K562 (cell line): ENCODE measurements at regions not wholly inside any gene's neighbourhood (a gene's known extent, or its start where the extent isn't known, plus 50 kb on each side); places are given as distances from the start of the nearest gene placed in this dataset.

ENCODE experiments used
- ATAC-seq: fragments of 200-7000 bp; cut with Tn5 transposase; 3 replicates; pipeline ENCODE4 v1.9.1; 2020; ENCODE audit warnings: moderate library complexity
- BruUV-seq: library from RNA; stranded (reverse); fragments of 400-500 nt; replicated peaks from 2 replicates; lab custom pipeline; 2021; lab: Mats Ljungman, UMichigan
- CTCF ChIA-PET: fragments of 300-600 bp; formaldehyde crosslinking; extraction: SDS; loops from one replicate; lab custom pipeline; 2021; ENCODE audit warnings: low intra/inter-chr PET ratio; lab: Yijun Ruan, JAX
- POLR2A ChIA-PET: fragments of 300-600, 350-650 bp; sonication (Branson Sonifier 250); formaldehyde crosslinking; extraction: SDS; loops from one replicate; lab custom pipeline; 2021; ENCODE audit warnings: antibody characterized with exemption, inconsistent platforms; lab: Yijun Ruan, JAX
- DNase-seq, 4 experiments: peaks; one replicate each; pipeline versions ENCODE4 v3.0.0 to v3.0.0-alpha.2; 2011 to 2018; ENCODE audit warnings: low spot score in 3 of 4, mixed read lengths in 3 of 4; ENCODE audit errors: extremely low read depth in 1 of 4
- FAIRE-seq: peaks from 2 replicates; lab custom pipeline; 2011; peaks lifted over from hg19 to GRCh38; lab: Jason Lieb, UNC
- H2AFZ ChIP-seq: 2 replicates; pipeline ENCODE4 v1.6.0; 2011; ENCODE audit warnings: low read depth, low read length, control low read depth, inconsistent platforms
- H3K27ac ChIP-seq: fragments of 200-600 bp; 3 replicates; pipeline ENCODE4 v1.8.0; 2011; ENCODE audit warnings: low read depth, mild to moderate bottlenecking, control low read depth, inconsistent platforms, low read length, moderate library complexity, mixed read lengths; ENCODE audit errors: extremely low read depth
- H3K27me3 ChIP-seq, 2 experiments: fragments of 300-600 bp in 1 of 2; 2 replicates in 1 of 2; 3 replicates in 1 of 2; pipeline versions ENCODE4 v1.6.0 to v1.8.0; 2011; ENCODE audit warnings: inconsistent platforms in 2 of 2, low read length in 2 of 2, mild to moderate bottlenecking in 1 of 2, mixed read lengths in 1 of 2, moderate library complexity in 1 of 2; ENCODE audit not compliant: control insufficient read depth in 2 of 2, insufficient read depth in 2 of 2
- H3K36me3 ChIP-seq: fragments of 300-600 bp; 3 replicates; pipeline ENCODE4 v1.8.0; 2011; ENCODE audit warnings: mild to moderate bottlenecking, low read length, inconsistent platforms; ENCODE audit not compliant: control insufficient read depth, insufficient read depth
- H3K4me1 ChIP-seq, 2 experiments: fragments of 200-600 bp in 1 of 2; replicated peaks in 1 of 2; 2 replicates in 1 of 2; 3 replicates in 1 of 2; pipeline versions ENCODE4 v1.5.1 to v1.8.0; 2011; ENCODE audit warnings: inconsistent platforms in 2 of 2, low read length in 2 of 2, mild to moderate bottlenecking in 1 of 2, mixed read lengths in 1 of 2, moderate library complexity in 1 of 2; ENCODE audit not compliant: control insufficient read depth in 2 of 2, insufficient read depth in 2 of 2
- H3K4me2 ChIP-seq: 2 replicates; pipeline ENCODE4 v1.6.1; 2011; ENCODE audit warnings: low read length, control low read depth, inconsistent platforms, mixed read lengths; ENCODE audit not compliant: insufficient read depth
- H3K4me3 ChIP-seq: fragments of 200-600 bp; sonication (generic), shearing (Covaris generic); 2 replicates; pipeline ENCODE4 v1.5.1; 2016; ENCODE audit warnings: control low read depth, inconsistent platforms
- H3K79me2 ChIP-seq: fragments of 200-600 bp; 3 replicates; pipeline ENCODE4 v1.8.0; 2011; ENCODE audit warnings: low read length, inconsistent platforms; ENCODE audit not compliant: control insufficient read depth, insufficient read depth
- H3K9ac ChIP-seq, 2 experiments: 2 replicates each; pipeline versions ENCODE4 v1.6.0 to v1.6.1; 2011; ENCODE audit warnings: low read depth in 2 of 2, low read length in 2 of 2, control low read depth in 1 of 2, inconsistent platforms in 1 of 2, mild to moderate bottlenecking in 1 of 2, mixed read lengths in 1 of 2; ENCODE audit not compliant: insufficient read depth in 1 of 2
- H3K9me1 ChIP-seq: one replicate; pipeline ENCODE4 v1.6.0; 2011; ENCODE audit warnings: inconsistent platforms, mild to moderate bottlenecking, low read length, moderate library complexity; ENCODE audit not compliant: control insufficient read depth, insufficient read depth
- H3K9me3 ChIP-seq: replicated peaks from 2 replicates; pipeline ENCODE4 v1.5.1; 2011; ENCODE audit warnings: low read depth, low read length, inconsistent platforms; ENCODE audit not compliant: control insufficient read depth, insufficient read depth
- H4K20me1 ChIP-seq: replicated peaks from 2 replicates; pipeline ENCODE4 v1.6.1; 2011; ENCODE audit warnings: low read length, inconsistent platforms, mixed read lengths; ENCODE audit not compliant: control insufficient read depth, insufficient read depth
- CTCF ChIP-seq, 3 experiments: IDR thresholded peaks in 2 of 3; conservative IDR thresholded peaks in 1 of 3; 2 replicates each; pipeline ENCODE4 v1.5.1; 2011 to 2012; ENCODE audit warnings: low read length in 3 of 3, mild to moderate bottlenecking in 3 of 3, control low read depth in 2 of 3, improper control_type of control experiment in 1 of 3, inconsistent platforms in 1 of 3, low read depth in 1 of 3, mixed read lengths in 1 of 3, moderate library complexity in 1 of 3; ENCODE audit not compliant: insufficient read depth in 2 of 3
- NCOA6 ChIP-seq: fragments of 450-650 bp; IDR thresholded peaks from 2 replicates; pipeline ENCODE4 v1.6.1; 2017; ENCODE audit warnings: mild to moderate bottlenecking
- TCF7L2 ChIP-seq: fragments of 150-350 bp; IDR thresholded peaks from 2 replicates; pipeline ENCODE4 v1.6.1; 2016; ENCODE audit warnings: low read depth, mild to moderate bottlenecking, low read length, moderate library complexity
- ZNF592 ChIP-seq: fragments of 450-650 bp; IDR thresholded peaks from 2 replicates; pipeline ENCODE4 v1.6.1; 2017; ENCODE audit warnings: antibody characterized with exemption, mild to moderate bottlenecking
- ZNF830 ChIP-seq: fragments of 250-450 bp; sonication (Bioruptor Pico); IDR thresholded peaks from 2 replicates; pipeline ENCODE4 v1.5.0; 2021; ENCODE audit warnings: mild to moderate bottlenecking
- WGBS: fragments of 100-300 bp; shearing (Covaris generic); methylation state at CpG from one replicate; pipeline ENCODE4 v1.1.6; 2016; ENCODE audit warnings: low coverage, mixed read lengths; ENCODE audit not compliant: insufficient coverage; ENCODE audit errors: missing lambda C conversion rate; 5-methylcytosine and 5-hydroxymethylcytosine counted together
- in situ Hi-C: fragments of 300-500 bp; cut with MboI; formaldehyde crosslinking; loops from 4 replicates; pipeline ENCODE4 v1.15.0; 2018; ENCODE audit warnings: inconsistent platforms, mixed read lengths
- intact Hi-C: fragments of 100-400 bp; cut with micrococcal nuclease; formaldehyde crosslinking; loops from 2 replicates; pipeline ENCODE4 v1.14.2; 2022

GRCh38 chr3:30486368-30486767, 120.0 kb upstream of the TGFBR2 start:
- no peak for FAIRE-seq
- in situ Hi-C loops (no loop called here), intact Hi-C loops (no loop called here)
- ChIA-PET CTCF (no interaction called here), POLR2A (no interaction called here)
- H4K20me1 ChIP-seq: no peaks in the 10 kb centered on the region
- no peaks in the 10 kb centered on the region for H3K79me2 ChIP-seq
- no peak for ATAC-seq
- no peaks in the 10 kb centered on the region; the same call in 1 of the 2 replicates for H3K9me3 ChIP-seq
- BruUV-seq: no TSS peak
- 0% methylated on average over 2 of the region's 2 CpGs for WGBS
- no peak overlapping the region for H3K27ac ChIP-seq
- H3K9ac ChIP-seq: no peak overlapping the region
- no peak for TF ChIP-seq TCF7L2
- TF ChIP-seq ZNF830 (CRISPR knock-in tag): no peak
- no peak for TF ChIP-seq ZNF592
- no peak for TF ChIP-seq CTCF (IDR thresholded peaks at IDR 0.05 in 2 of 3, conservative IDR thresholded peaks at IDR 0.05 in 1 of 3; ENCODE audit: insufficient read depth in 2 of 3, low read depth in 1 of 3, low read length in 3 of 3)
- TF ChIP-seq NCOA6: no peak
- no peak overlapping the region for H2AFZ ChIP-seq
- no peaks in the 10 kb centered on the region for H3K9me1 ChIP-seq
- no peaks in the 10 kb centered on the region for H3K4me1 ChIP-seq
- H3K36me3 ChIP-seq: no peaks in the 10 kb centered on the region
- no peak overlapping the region for H3K4me3 ChIP-seq
- H3K27me3 ChIP-seq: no peaks in the 10 kb centered on the region
- no peak overlapping the region for H3K4me2 ChIP-seq
- DNase-seq: no peak
